ENCODE measurements at regions not wholly inside any gene's neighbourhood (a gene's known extent, or its start where the extent isn't known, plus 50 kb on each side); places are given as distances from the start of the nearest gene placed in this dataset.

- TF ChIP-seq CTCF (IDR thresholded peaks at IDR 0.05) = no peak
- no peaks in the 10 kb centered on the region for H3K9me3 ChIP-seq
- no peaks in the 10 kb centered on the region for H3K4me1 ChIP-seq
- ATAC-seq (no peak), DNase-seq (no peak)
- no peak overlapping the region for H3K27ac ChIP-seq
- H3K27me3 ChIP-seq = no peaks in the 10 kb centered on the region
- H3K36me3 ChIP-seq = no peaks in the 10 kb centered on the region
- intact Hi-C loops (cut with DNase I) = no loop called here
- H3K4me3 ChIP-seq = no peak overlapping the region
Measured at GRCh38 chr13:97057176-97057575, 62.9 kb upstream of the OXGR1 start.

GRCh38 chr13:97058391-97058790, 64.1 kb upstream of the OXGR1 start:
- no peaks in the 10 kb centered on the region for H3K36me3 ChIP-seq
- no peak for DNase-seq
- TF ChIP-seq CTCF (IDR thresholded peaks at IDR 0.05) = no peak
- no peak overlapping the region for H3K27ac ChIP-seq
- intact Hi-C loops (cut with DNase I) = no loop called here
- no peaks in the 10 kb centered on the region for H3K4me1 ChIP-seq
- no peak for ATAC-seq
- H3K9me3 ChIP-seq = no peaks in the 10 kb centered on the region
- no peak overlapping the region for H3K4me3 ChIP-seq
- no peaks in the 10 kb centered on the region for H3K27me3 ChIP-seq

- no peak overlapping the region for H3K4me3 ChIP-seq
- H3K9me3 ChIP-seq = no peaks in the 10 kb centered on the region
- no peak for TF ChIP-seq CTCF (IDR thresholded peaks at IDR 0.05)
- no peaks in the 10 kb centered on the region for H3K27me3 ChIP-seq
- no peaks in the 10 kb centered on the region for H3K4me1 ChIP-seq
- no peaks in the 10 kb centered on the region for H3K36me3 ChIP-seq
- DNase-seq (no peak), ATAC-seq (no peak)
- H3K27ac ChIP-seq = no peak overlapping the region
- intact Hi-C loops (cut with DNase I) = no loop called here
Measured at GRCh38 chr13:97058926-97059325, 64.7 kb upstream of the OXGR1 start.

GRCh38 chr13:97067017-97067895, 73.0 kb upstream of the OXGR1 start:
- H3K36me3 ChIP-seq = no peaks in the 10 kb centered on the region
- TF ChIP-seq CTCF (IDR thresholded peaks at IDR 0.05) = no peak
- intact Hi-C loops (cut with DNase I) = no loop called here
- no peaks in the 10 kb centered on the region for H3K9me3 ChIP-seq
- H3K4me3 ChIP-seq = no peak overlapping the region
- ATAC-seq (no peak), DNase-seq (no peak)
- no peaks in the 10 kb centered on the region for H3K27me3 ChIP-seq
- peaks cover 5% of the 10 kb centered on the region for H3K4me1 ChIP-seq
- H3K27ac ChIP-seq = no peak overlapping the region

GRCh38 chr13:97068151-97068550, 73.9 kb upstream of the OXGR1 start:
- Histone ChIP-seq H3K27me3 (no peaks in the 10 kb centered on the region), H3K4me1 (peaks cover 5% of the 10 kb centered on the region), H3K27ac (no peak overlapping the region), H3K9me3 (no peaks in the 10 kb centered on the region), H3K36me3 (no peaks in the 10 kb centered on the region), H3K4me3 (no peak overlapping the region)
- ATAC-seq (no peak), DNase-seq (no peak)
- no peak for TF ChIP-seq CTCF (IDR thresholded peaks at IDR 0.05)
- intact Hi-C loops (cut with DNase I) = no loop called here

All from upper lobe of right lung (tissue), 1 donor.